Lung (tissue), 11 donors: ENCODE measurements at regions not wholly inside any gene's neighbourhood (a gene's known extent, or its start where the extent isn't known, plus 50 kb on each side); places are given as distances from the start of the nearest gene placed in this dataset.

Experiments used
- ATAC-seq: fragments of 200-7000 bp; cut with Tn5 transposase; one replicate; pipeline ENCODE4 v1.9.1; 2020; ENCODE audit warnings: moderate number of reproducible peaks; ENCODE audit not compliant: insufficient read depth, low FRiP score
- DNase-seq, 3 donors: peaks; one replicate each; pipeline ENCODE4 v3.0.0-alpha.2; 2013 to 2017
- H3K27ac ChIP-seq, 2 donors: one replicate each; pipeline ENCODE4 v1.5.1; 2013; ENCODE audit warnings: mild to moderate bottlenecking in 2 of 2, moderate library complexity in 2 of 2, control low read depth in 1 of 2, inconsistent platforms in 1 of 2, low read depth in 1 of 2, low read length in 1 of 2
- H3K27me3 ChIP-seq, 3 donors: one replicate each; pipeline ENCODE4 v1.5.1; 2013; ENCODE audit warnings: low read length in 2 of 3; ENCODE audit not compliant: control insufficient read depth in 3 of 3, insufficient read depth in 3 of 3
- H3K36me3 ChIP-seq, 4 donors: one replicate each; pipeline ENCODE4 v1.5.1; 2013; ENCODE audit warnings: low read length in 4 of 4, mild to moderate bottlenecking in 1 of 4, moderate library complexity in 1 of 4; ENCODE audit not compliant: control insufficient read depth in 4 of 4, insufficient read depth in 4 of 4
- H3K4me1 ChIP-seq, 5 donors: one replicate each; pipeline ENCODE4 v1.5.1; 2013; ENCODE audit warnings: low read length in 5 of 5, mild to moderate bottlenecking in 2 of 5, moderate library complexity in 1 of 5; ENCODE audit not compliant: control insufficient read depth in 5 of 5, insufficient read depth in 5 of 5
- H3K4me3 ChIP-seq: one replicate; pipeline ENCODE4 v1.5.1; 2013; ENCODE audit warnings: mild to moderate bottlenecking, control low read depth, moderate library complexity
- H3K9ac ChIP-seq, 2 donors: one replicate each; pipeline ENCODE4 v1.5.1; 2013; ENCODE audit warnings: low read length in 2 of 2, control low read depth in 1 of 2; ENCODE audit not compliant: insufficient read depth in 1 of 2
- H3K9me3 ChIP-seq, 4 donors: one replicate each; pipeline ENCODE4 v1.5.1; 2013; ENCODE audit warnings: low read length in 3 of 4, mild to moderate bottlenecking in 1 of 4, moderate library complexity in 1 of 4; ENCODE audit not compliant: control insufficient read depth in 4 of 4, insufficient read depth in 3 of 4
- CTCF ChIP-seq: IDR thresholded peaks from 2 replicates; pipeline ENCODE4 v1.5.1; 2012; ENCODE audit warnings: mild to moderate bottlenecking; ENCODE audit errors: control extremely low read depth, extremely low read depth
- WGBS, 2 donors: extraction: QIAGEN DNeasy Blood & Tissue Kit; methylation state at CpG; one replicate each; pipeline ENCODE4 v1.1.7; 2013; 5-methylcytosine and 5-hydroxymethylcytosine counted together
- donor health status: control.
- donor health status: control.
- donor health status: Bipolar disorder and iron deficiency.
- donor health status: healthy.
- donor health status: DM: yes; HTN: yes; CAD: no.

GRCh38 chr13:47158593-47158992, 261.7 kb upstream of the HTR2A start:
- Histone ChIP-seq H3K27ac (no peak overlapping the region), H3K27me3 (no peaks in the 10 kb centered on the region), H3K4me1 (no peaks in the 10 kb centered on the region), H3K9me3 (no peaks in the 10 kb centered on the region), H3K36me3 (no peaks in the 10 kb centered on the region), H3K4me3 (no peak overlapping the region), H3K9ac (no peak overlapping the region)
- ATAC-seq (no peak), DNase-seq (no peak)
- no peak for TF ChIP-seq CTCF
- WGBS, 2 donors: 79 to 86% methylated on average over 2 of the region's 2 CpGs

GRCh38 chr13:47148543-47148942, 251.7 kb upstream of the HTR2A start:
- DNase-seq (peak in 2 of 3 donors; percentile 7 to 38), ATAC-seq (no peak)
- no peaks in the 10 kb centered on the region for H3K36me3 ChIP-seq
- no peak overlapping the region for H3K4me3 ChIP-seq
- no peak overlapping the region for H3K27ac ChIP-seq
- H3K4me1 ChIP-seq: peaks cover 0 to 10% (median 0%) of the 10 kb centered on the region in 5 donors
- 47 to 49% methylated on average over 3 of the region's 3 CpGs for WGBS, 2 donors
- peaks cover 0 to 2% (median 0%) of the 10 kb centered on the region in 3 donors for H3K27me3 ChIP-seq
- no peak for TF ChIP-seq CTCF
- no peak overlapping the region for H3K9ac ChIP-seq
- H3K9me3 ChIP-seq: no peaks in the 10 kb centered on the region

- WGBS, 2 donors: 55 to 86% methylated on average over 2 of the region's 2 CpGs
- no peak for DNase-seq
- no peak for ATAC-seq
Observed at GRCh38 chr13:47147812-47148119, 250.9 kb upstream of the HTR2A start.

More at GRCh38 chr13:47147812-47148119, 250.9 kb upstream of the HTR2A start:
- Histone ChIP-seq H3K27me3 (peaks cover 0 to 2% (median 0%) of the 10 kb centered on the region in 3 donors), H3K4me1 (peaks cover 0 to 10% (median 0%) of the 10 kb centered on the region in 5 donors), H3K27ac (no peak overlapping the region), H3K4me3 (no peak overlapping the region), H3K36me3 (no peaks in the 10 kb centered on the region), H3K9ac (no peak overlapping the region), H3K9me3 (no peaks in the 10 kb centered on the region)
- TF ChIP-seq CTCF: no peak
